H54 (cell line): ENCODE measurements at regions not wholly inside any gene's neighbourhood (a gene's known extent, or its start where the extent isn't known, plus 50 kb on each side); places are given as distances from the start of the nearest gene placed in this dataset.
"Not testable (repeated sequence)": the region's sequence is repeated elsewhere in the genome, so short reads cannot be mapped to it uniquely, and the experiment has no call there.

ENCODE experiments used
- DNase-seq: peaks from one replicate; pipeline ENCODE4 v3.0.0; 2011; ENCODE audit warnings: low spot score, mixed read lengths; ENCODE audit not compliant: insufficient read length
- FAIRE-seq: peaks from 3 replicates; lab custom pipeline; 2011; peaks lifted over from hg19 to GRCh38; lab: Jason Lieb, UNC
- POLR2A ChIP-seq: IDR thresholded peaks from 2 replicates; pipeline ENCODE4 v1.6.1; 2011; ENCODE audit warnings: low read depth, mild to moderate bottlenecking, low read length

DNA sequence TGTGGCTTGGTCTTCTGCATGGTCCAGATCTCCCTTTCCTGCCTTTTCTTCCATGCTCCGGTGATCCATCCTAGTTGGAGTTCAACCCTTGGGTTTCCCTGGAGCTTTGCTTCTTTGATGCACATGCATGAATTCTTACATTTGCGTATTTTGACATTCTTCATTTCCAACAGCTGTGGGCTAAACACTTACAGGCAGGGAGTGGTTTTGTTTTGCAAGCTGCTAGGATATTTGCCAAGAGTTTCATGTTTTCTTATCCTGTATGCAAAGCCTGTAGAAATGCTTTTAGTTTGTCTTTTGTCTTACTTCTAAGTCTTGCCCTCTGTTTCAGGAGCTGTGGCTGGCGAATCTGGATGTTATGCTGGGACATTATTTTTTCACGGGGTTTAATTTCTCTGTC, 90.3 kb upstream of the PAXBP1 start:
- no peak for DNase-seq
- TF ChIP-seq POLR2A: no peak
- no peak for FAIRE-seq

DNA sequence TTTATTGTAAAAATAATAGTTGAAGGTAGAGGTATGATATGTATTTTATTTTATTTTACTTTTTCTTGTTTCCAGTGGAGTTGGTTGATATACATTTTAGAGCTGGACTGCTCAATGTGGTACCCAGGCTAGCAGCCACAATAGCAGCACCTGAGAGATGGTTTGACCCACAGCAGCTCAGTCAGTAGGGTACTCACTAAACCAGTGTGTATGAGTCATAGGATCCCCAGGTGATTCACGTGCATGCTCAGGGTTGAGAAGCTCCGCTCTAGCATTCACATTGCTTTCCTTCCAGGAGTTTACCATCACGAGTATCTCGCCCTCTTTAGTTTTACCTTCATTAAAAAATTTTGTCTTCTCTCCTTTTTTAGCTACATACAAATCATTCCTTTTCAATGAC, 96.0 kb upstream of the PAXBP1 start:
- FAIRE-seq: no peak
- no peak for DNase-seq
- no peak for TF ChIP-seq POLR2A

DNA sequence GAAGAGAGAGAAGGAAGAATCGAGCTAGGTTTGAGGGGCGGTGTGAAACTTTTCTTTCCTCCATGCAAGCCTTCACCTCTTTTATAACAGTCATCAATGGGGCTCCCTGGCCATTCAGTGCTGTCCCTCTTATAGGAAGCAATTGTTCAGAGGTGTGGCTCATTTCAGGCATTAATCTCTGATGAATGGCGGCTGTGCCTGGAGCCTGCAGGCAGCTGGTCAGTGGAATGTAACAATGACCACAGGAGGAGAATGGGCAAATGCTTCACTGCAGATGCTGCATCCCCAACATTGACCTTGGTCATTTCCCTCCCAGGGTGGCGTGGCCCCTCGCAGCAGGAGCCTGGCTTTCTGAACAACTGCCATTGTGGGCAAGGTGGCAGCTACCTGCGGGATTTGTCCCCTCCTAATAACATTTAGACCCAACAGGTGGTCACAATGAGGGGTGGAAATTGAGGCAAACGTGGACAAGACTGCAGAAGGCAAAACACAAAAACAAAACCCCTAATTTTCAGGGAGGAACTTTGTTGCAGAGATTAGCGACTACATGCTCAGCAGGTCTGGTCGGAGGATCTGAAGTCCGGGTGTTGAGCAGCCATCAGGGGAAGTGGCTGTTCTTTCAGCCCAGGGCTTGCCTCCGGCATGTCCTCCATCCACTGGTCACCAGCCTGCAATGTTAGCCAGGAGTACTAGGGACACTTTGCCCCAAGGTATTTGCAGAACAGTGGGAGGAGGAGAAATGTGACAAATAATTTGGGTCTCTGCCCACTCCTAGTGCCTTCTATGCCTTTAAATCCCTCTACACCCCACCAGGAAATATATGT, 97.3 kb upstream of the PAXBP1 start:
- FAIRE-seq: no peak
- no peak for DNase-seq
- TF ChIP-seq POLR2A: no peak

DNA sequence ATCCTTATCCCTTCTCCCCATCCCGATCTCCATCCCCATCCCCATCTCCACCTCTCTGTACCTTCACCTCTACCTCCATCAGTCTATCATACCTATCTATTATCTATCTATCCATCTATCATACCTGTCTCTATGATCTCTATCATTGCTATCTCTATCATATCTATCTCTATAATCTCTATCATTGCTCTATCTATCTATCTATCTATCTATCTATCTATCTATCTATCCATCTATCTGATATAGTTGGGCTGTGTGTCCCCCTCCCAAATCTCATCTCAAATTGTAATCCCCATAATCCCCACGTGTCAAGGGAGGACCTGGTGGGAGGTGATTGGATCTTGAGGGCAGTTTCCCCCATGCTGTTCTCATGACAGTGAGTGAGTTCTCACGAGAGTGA, 97.9 kb upstream of the PAXBP1 start:
- no peak for TF ChIP-seq POLR2A
- FAIRE-seq (no peak), DNase-seq (no peak)

DNA sequence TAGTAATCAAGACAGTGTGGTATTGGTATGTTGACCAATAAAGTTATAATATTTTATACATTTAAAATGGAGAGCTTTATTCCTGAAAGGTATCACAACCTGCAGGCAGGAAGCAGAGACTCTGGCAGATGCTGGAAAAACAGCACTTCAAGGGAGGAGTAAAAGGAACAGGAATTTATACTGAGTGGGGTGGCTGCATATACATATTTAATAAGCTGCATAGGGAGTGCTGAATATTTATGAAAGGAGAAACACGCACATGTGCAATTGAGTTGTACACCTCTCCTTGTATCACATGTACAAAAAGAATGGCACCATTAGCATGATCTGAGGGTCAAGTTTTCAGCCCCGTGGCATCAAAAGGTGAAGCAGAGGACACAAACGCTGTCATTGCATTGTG, 104.9 kb upstream of the PAXBP1 start:
- FAIRE-seq (no peak), DNase-seq (no peak)
- TF ChIP-seq POLR2A: no peak

DNA sequence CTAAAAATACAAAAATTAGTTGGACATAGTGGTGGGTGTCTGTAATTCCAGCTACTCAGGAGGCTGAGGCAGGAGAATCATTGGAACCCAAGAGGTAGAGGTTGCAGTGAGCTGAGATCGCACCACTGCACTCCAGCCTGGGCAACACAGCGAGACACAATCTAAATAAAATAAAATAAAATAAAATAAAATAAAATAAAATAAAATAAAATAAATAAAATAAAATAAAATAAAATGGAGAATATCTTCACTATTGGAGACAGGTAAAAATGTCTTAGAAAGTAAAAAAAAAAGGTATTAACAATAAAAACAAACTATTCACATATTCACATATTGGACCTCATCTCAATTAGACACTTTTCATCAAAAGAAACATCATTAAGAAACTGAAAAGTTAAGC, 106.3 kb upstream of the PAXBP1 start:
- DNase-seq, FAIRE-seq: not testable (repeated sequence)

DNA sequence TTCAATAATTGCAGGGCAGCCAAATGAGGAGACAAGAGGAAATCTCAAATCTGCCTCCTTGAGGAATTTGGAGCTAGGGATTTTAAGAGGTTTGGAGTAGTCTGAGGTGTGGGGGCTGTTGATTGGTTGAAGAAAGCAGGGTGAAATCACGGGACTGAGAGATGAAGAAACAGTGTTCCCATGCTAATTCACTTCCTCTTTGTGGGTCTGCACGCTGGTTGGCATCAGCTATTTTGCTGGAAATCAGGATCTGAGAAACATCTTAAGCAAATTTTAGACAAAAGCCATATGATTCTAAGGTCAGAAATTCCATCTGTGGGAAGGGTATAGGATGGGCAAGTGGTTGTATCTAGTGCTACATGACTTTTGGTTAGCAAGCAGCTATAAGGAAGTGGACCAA, 107.1 kb upstream of the PAXBP1 start:
- no peak for TF ChIP-seq POLR2A
- DNase-seq (no peak), FAIRE-seq (no peak)

DNA sequence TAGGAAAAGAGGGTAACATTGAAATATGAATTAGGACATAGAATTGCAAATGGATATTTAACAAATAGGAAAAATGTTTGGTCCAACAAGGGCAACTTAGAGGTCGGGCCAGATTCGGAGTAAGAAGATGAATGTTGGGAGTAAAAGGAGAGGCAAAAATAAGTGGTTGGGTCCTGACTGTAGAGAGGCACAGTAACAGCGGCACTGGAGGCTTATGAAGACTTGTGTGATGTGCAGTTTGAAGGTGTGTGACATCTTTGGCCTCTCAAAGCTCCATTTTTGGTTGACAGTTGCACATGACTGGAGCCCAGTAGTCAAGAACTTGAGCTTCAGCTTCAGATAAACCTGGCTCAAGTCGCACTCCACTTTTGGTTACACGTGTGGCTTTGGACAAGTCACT, 109.9 kb upstream of the PAXBP1 start:
- FAIRE-seq (no peak), DNase-seq (no peak)
- TF ChIP-seq POLR2A: no peak

DNA sequence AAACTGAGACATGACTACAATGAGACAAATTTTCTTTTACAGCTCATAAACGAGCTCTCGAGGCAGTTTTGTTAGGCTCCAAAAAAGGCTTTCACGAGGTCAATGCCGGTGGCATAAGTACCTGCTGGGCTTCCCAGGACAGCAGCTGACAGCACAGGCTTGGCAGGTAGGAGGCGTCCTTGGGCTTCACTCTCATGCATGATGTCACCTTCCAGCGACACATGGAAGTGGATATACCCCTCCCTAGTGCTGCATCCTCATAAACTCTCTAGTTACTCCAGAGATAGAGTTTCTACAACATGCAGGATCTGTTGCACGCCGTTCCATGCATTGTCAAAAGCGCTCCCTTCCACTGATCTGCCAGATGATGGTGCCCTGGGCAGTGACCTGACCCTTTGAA, 112.5 kb upstream of the PAXBP1 start:
- no peak for TF ChIP-seq POLR2A
- FAIRE-seq (no peak), DNase-seq (no peak)

DNA sequence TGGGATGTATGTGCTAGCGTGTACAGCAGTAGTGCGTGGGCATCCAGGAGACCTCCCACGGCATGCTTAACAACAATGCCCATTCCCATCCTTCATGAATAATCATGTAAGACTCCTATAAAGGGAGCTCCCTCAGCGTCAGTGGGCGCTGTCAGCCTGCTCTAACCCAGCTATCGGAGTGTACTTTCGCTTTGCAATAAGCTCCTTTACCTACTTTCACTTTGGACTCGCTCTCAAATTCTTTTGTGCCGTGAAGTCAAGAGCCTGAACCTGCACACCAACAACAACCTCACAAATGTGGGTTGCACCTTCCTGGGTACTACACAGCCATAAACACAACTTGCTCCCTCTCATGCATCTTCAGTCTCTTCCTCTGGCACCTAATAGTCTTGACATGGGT, 114.8 kb upstream of the PAXBP1 start:
- no peak for FAIRE-seq
- no peak for TF ChIP-seq POLR2A
- no peak for DNase-seq

DNA sequence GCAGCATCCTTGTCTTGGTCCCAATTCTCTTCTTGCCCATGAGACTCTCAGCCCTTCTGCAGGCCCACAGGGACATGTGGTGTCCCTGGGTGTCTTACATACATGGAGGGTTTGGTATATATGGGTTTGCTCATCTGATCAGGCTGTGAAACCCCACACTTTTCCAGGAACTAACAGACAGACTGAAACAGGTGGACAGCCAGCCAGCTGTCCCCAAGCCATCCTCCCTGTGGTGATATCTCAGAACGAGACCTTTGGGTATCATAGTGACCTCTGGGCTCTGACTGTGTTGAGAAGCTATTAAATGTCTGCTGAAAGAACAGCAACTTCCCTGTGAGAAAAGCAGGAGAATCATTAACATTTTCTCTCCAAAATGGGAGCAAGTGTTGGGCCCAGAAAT, 115.5 kb upstream of the PAXBP1 start:
- FAIRE-seq: no peak
- no peak for TF ChIP-seq POLR2A
- DNase-seq: no peak

DNA sequence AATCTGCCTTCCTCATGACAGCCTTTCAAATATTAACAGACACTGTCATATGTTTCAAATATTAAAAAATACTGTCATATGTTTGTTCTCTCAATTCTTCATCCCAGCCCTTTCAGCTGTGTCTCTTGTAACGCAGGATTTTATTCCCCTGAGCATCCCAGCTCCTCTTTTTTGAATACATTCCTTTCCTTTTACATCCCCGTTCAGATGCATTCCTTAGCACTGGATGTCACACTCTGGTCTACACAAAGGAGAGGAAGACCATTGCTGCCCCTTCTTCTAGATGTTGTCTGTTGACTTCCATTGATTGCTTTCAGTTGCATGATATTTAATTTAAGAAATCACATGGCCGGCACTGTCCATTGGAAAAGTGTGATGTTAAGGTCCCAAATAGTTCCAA, 117.4 kb upstream of the PAXBP1 start:
- DNase-seq (no peak), FAIRE-seq (no peak)
- TF ChIP-seq POLR2A: no peak

DNA sequence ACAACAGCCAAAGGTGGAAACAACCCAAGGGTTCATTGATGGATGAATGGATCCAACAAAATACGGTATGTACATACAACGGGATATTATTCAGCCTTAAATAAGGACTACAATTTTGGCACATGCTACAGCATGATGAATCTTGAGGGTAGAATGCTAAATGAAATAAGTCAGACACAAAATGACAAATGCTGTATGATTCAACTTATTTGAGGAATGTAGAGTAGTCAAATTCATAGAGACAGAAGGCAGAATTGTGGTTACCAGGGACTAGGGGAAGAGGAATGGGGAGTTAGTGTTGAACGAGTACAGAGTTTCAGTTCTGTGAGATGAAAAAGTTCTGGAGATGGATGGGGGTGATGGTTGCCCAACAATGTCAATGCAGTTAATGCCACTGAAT, 118.0 kb upstream of the PAXBP1 start:
- DNase-seq: no peak
- no peak for FAIRE-seq
- TF ChIP-seq POLR2A: no peak

DNA sequence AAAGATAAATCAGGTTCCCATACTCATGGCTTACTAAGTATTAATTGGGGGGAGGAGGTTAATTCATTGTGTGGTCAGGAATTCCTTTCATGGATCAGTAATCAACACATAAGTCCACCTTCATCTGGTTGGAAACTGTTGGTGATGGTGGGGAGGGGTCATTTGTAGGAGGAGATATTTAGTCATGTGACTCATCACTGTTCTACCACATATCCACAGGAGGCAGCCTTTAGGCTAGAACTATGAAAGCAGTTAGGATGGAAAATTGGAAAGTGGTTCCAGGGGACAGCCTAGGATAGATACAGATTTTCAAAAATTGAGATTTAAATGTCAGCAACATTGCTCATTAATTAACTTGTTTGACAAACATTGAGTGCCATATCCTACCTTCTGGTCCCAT, 122.8 kb upstream of the PAXBP1 start:
- TF ChIP-seq POLR2A: no peak
- FAIRE-seq (no peak), DNase-seq (no peak)

DNA sequence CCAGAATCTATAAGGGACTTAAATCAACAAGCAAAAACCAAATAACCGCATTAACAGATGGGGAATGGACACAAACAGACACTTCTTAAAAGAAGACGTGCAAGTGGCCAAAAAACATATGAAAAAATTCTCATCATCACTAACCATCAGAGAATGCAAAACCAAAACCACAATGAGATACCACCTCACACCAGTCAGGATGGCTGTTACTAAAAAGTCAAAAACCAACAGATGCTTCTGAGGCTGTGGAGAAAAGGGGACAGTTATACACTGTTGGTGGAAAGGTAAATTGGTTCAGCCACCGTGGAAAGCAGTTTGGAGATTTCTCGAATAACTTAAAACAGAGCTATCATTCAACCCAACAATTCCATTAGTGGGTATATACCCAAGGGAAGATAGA, 124.9 kb upstream of the OLIG2 start:
- DNase-seq: no peak
- no peak for FAIRE-seq
- TF ChIP-seq POLR2A: no peak
